ENCODE measurements at regions not wholly inside any gene's neighbourhood (a gene's known extent, or its start where the extent isn't known, plus 50 kb on each side); places are given as distances from the start of the nearest gene placed in this dataset.

DNA sequence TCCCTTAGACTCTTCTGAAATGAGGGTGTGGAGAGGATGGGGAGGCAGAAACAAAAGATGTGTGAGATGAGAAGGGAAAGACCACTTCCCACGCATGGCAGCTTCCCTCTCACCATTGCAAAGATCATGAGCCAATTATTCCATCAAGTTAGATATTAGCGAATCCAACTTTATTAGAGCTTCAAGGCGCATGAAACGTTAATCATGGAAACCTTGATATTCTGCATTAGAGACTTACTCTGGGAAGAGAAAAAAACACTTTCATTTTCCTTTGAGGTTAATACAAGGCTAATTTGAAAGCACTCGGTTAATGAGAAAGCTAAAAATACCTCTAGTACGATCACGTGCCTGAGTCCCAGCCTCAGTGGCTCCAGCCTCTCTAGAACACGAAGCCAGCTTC lies 220.6 kb upstream of the RPL38 start:
- no peak overlapping the region for H3K4me3 ChIP-seq (replicated peaks; ENCODE audit: low read depth, low read length)
- TF ChIP-seq, protein P1, sequence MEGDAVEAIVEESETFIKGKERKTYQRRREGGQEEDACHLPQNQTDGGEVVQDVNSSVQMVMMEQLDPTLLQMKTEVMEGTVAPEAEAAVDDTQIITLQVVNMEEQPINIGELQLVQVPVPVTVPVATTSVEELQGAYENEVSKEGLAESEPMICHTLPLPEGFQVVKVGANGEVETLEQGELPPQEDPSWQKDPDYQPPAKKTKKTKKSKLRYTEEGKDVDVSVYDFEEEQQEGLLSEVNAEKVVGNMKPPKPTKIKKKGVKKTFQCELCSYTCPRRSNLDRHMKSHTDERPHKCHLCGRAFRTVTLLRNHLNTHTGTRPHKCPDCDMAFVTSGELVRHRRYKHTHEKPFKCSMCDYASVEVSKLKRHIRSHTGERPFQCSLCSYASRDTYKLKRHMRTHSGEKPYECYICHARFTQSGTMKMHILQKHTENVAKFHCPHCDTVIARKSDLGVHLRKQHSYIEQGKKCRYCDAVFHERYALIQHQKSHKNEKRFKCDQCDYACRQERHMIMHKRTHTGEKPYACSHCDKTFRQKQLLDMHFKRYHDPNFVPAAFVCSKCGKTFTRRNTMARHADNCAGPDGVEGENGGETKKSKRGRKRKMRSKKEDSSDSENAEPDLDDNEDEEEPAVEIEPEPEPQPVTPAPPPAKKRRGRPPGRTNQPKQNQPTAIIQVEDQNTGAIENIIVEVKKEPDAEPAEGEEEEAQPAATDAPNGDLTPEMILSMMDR (IDR thresholded peaks at IDR 0.05; ENCODE audit: low read depth, low read length, missing control alignments): no peak
- no peak for DNase-seq (ENCODE audit: extremely low read depth, low read depth)

DNA sequence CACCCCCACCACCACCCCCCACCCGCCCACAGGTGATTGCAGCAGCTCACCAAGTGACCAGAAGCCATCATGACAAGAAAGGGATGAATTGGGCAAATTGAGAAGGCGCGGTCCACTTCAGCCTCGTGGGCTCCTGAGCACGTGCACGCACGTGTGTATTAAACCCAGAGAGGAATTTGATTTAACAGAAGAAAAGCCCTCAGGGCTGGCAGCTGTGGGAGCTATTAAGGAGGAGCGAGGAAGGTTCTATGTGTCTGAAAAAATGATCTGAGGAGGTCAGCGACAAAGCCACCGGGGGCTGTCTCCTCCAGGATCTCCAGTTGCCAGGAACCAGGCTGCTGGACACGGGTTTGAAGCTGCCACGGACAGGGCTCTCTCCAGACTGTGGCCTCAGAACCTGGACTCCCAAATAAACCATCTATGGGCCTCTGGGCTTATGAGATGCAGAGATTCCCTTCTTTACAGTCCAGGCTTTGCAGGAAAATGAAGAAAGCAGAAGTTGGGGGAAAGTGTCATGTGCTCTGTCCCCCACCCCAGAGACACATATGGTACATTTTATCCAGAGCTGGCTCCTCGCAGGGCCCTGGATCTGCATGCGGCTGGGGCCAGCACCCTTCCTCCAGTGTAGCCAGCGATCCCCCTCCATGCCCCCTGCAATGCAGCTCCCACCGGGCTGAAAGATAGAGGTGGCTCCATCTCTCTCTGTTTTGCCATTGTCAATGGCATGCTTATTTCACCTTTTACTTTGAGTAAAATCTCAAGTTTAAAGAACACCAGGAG lies 219.7 kb upstream of the RPL38 start:
- no peak overlapping the region for H3K4me3 ChIP-seq (replicated peaks; ENCODE audit: low read depth, low read length)
- DNase-seq (ENCODE audit: extremely low read depth, low read depth): no peak
- TF ChIP-seq, protein P1 (IDR thresholded peaks at IDR 0.05; ENCODE audit: low read depth, low read length, missing control alignments): no peak

DNA sequence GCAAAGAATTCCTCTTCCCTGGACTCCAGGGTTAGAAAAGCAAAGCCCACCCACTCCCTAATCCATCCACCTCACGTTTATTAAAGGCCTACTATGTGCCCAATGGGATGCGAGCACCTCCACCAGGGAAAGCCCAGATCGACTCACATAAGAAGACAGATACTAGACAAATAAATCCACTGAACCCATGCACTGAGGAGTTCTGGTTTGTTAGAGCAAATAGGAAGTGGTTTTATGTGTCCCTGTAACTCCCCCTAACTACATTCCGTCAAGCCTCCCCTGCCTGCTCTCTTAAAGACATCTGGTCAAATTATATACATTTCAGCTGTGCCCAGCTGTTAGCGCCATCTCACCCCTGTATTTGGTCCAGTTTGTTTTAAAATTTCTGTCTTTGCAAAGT lies 218.5 kb upstream of the RPL38 start:
- H3K4me3 ChIP-seq (replicated peaks; ENCODE audit: low read depth, low read length): no peak overlapping the region
- no peak for DNase-seq (ENCODE audit: extremely low read depth, low read depth)
- TF ChIP-seq, protein P1 (IDR thresholded peaks at IDR 0.05; ENCODE audit: low read depth, low read length, missing control alignments): no peak

DNA sequence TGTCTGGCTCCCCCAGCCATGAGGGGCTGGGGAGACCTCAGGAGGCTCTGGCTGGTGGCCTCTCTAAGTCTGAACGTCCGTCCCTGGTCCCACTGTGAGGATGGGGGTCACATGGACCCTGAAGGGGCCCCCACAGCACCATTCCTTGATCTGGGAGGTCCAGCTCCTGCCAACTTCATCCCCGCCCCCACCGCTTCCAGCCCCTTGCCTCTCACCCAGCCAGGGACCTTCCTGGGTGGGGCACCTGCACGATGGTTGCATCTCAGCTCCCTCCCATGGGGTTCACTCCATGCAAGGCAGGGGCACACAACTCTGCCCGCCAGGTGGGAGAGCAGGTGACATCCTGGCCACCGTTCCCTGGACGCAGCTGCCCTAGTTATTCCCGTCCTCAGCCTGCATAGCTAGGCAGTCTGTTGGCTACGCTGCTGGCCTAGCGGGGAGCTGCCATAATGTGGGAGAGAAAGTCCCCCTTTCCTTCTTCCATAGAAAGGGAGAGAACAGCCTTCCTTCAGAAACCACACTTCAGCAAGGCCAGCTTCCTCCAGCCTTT lies 217.9 kb upstream of the RPL38 start:
- H3K4me3 ChIP-seq (replicated peaks; ENCODE audit: low read depth, low read length): no peak overlapping the region
- DNase-seq (ENCODE audit: extremely low read depth, low read depth): no peak
- TF ChIP-seq, protein P1 (IDR thresholded peaks at IDR 0.05; ENCODE audit: low read depth, low read length, missing control alignments): no peak

DNA sequence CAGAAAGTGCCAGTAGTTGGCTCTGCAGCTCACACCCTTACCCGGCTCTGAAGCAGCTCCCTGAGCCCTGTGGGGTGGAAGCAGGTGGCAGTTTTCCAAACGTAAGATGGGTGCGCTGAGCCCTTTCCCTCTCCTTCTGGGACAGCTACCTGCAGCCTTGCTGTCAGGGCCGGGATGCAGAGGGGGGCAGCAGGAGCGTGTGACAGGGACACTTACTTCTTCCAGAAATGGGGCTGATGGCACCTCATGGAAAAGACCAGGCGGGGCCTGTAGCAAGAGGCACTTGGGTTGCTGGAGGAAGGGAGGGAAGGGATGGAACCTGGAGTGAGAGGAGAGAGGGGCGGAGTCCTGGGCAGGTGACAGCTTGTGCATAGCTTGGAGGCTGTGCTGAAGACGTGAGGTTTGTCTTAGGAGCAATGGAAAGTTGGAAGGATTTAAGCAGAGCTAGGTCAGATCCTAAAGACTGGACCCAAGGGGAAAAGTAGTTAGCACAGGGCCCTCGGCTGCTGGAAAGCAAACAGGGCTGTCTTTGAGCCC lies 216.8 kb upstream of the RPL38 start:
- TF ChIP-seq, protein P1 (IDR thresholded peaks at IDR 0.05; ENCODE audit: low read depth, low read length, missing control alignments): no peak
- H3K4me3 ChIP-seq (replicated peaks; ENCODE audit: low read depth, low read length): no peak overlapping the region
- no peak for DNase-seq (ENCODE audit: extremely low read depth, low read depth)

DNA sequence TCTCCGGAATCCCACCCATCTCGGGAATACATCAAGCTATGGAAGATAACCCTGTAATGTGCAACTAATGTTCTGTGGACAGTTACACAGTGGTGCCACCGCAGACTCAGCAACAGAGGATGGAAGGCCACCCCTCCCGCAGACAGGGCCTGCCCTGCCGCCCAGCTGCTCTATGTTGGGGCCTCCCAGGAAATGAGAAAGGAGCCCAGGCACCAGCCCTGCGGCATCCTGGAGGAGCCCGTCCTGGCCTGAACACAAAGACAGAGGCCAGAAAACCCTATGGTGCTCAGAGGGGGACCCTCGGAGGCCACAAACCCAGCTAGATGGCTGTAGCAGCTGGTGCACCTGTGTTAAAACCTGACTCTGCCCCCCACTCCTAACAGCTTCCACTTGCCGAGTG lies 216.1 kb upstream of the RPL38 start:
- H3K4me3 ChIP-seq (replicated peaks; ENCODE audit: low read depth, low read length): no peak overlapping the region
- TF ChIP-seq, protein P1 (IDR thresholded peaks at IDR 0.05; ENCODE audit: low read depth, low read length, missing control alignments): no peak

More for the DNA sequence above, 216.1 kb upstream of the RPL38 start:
- DNase-seq (ENCODE audit: extremely low read depth, low read depth): no peak
